ENCODE measurements at regions not wholly inside any gene's neighbourhood (a gene's known extent, or its start where the extent isn't known, plus 50 kb on each side); places are given as distances from the start of the nearest gene placed in this dataset.

DNA sequence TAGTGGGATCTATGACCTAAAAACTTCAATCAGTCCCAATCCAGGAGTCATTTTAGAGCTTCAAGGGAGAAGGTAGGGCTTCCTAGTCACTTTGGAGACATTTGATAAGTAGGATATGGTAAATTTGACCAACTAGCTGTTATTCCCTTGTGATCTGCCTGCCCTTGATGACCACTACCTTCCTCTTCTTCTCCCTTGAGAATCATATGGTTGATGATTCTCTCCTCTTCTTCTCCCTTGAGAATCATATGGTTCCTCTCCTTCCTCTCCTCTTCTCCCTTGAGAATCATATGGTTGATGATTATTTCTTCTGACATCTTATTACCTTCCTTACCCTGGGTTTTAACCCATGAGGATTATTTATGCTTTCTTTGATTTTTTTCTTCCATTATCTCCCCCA lies 482.6 kb upstream of the TENM3 start:
- no peak for DNase-seq
- no peak for TF ChIP-seq POLR2A (IDR thresholded peaks at IDR 0.05)
- TF ChIP-seq, protein P1, sequence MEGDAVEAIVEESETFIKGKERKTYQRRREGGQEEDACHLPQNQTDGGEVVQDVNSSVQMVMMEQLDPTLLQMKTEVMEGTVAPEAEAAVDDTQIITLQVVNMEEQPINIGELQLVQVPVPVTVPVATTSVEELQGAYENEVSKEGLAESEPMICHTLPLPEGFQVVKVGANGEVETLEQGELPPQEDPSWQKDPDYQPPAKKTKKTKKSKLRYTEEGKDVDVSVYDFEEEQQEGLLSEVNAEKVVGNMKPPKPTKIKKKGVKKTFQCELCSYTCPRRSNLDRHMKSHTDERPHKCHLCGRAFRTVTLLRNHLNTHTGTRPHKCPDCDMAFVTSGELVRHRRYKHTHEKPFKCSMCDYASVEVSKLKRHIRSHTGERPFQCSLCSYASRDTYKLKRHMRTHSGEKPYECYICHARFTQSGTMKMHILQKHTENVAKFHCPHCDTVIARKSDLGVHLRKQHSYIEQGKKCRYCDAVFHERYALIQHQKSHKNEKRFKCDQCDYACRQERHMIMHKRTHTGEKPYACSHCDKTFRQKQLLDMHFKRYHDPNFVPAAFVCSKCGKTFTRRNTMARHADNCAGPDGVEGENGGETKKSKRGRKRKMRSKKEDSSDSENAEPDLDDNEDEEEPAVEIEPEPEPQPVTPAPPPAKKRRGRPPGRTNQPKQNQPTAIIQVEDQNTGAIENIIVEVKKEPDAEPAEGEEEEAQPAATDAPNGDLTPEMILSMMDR (IDR thresholded peaks at IDR 0.05), result no peak
- Histone ChIP-seq H3K27ac (no peak overlapping the region), H3K27me3 (no peaks in the 10 kb centered on the region), H3K9me3 (no peaks in the 10 kb centered on the region), H3K36me3 (no peaks in the 10 kb centered on the region), H3K4me3 (replicated peaks in 1 of 3) (no peak overlapping the region), H3K4me1 (no peaks in the 10 kb centered on the region)
- intact Hi-C loops (cut with DNase I), result no loop called here

DNA sequence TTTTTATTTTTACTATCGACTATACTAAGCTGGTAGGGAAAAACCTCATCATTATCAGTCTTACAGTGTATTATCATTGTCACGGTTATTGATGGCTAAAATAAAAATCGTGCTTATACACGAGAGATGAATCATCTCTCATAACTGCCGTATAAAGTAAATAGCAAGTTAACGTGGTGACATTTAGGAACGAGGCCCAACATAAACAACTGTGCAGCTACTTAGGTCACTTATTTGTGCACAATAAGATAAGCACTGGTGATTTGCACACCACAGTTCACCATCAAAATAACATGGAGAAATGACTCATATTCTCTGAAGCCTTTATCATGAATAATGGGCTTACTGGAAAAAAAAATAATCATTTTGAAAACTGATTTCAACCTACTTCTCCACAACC lies 482.0 kb upstream of the TENM3 start:
- no peaks in the 10 kb centered on the region for H3K36me3 ChIP-seq
- TF ChIP-seq POLR2A (IDR thresholded peaks at IDR 0.05), result no peak
- no peaks in the 10 kb centered on the region for H3K27me3 ChIP-seq
- no peak for DNase-seq
- no peak overlapping the region for H3K4me3 ChIP-seq (replicated peaks in 1 of 3)
- H3K27ac ChIP-seq, result no peak overlapping the region
- no peaks in the 10 kb centered on the region for H3K4me1 ChIP-seq
- intact Hi-C loops (cut with DNase I), result no loop called here
- 81 to 82% methylated on average over 7 of the region's 7 CpGs for WGBS, 2 donors
- H3K9me3 ChIP-seq, result no peaks in the 10 kb centered on the region

DNA sequence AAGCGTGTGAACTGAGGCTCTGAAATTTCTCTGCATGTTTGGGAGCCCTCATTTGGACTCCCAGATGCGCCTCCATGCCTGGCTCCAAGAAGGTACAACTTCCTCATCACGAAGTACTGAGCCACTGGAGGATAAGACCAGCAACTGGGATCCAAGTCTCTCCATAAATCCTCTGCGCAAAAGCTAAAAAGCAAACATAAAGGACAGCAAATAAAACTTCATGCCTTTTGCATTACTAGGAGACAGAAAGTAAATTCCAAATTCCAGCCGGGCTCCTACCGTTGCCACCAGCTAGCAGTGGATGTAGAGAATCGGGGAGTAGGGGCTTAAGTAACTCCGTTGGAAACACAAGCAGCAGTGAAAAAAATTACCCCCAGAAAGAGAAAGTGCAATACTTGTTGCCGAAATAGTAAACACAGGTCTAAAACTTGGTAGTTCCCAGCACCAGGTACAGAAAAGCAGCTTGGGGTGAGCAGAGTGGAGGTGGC lies 477.1 kb upstream of the TENM3 start:
- H3K4me3 ChIP-seq (replicated peaks in 1 of 3), result no peak overlapping the region
- no peaks in the 10 kb centered on the region for H3K9me3 ChIP-seq
- no peak for DNase-seq
- H3K4me1 ChIP-seq, result no peaks in the 10 kb centered on the region
- no peak overlapping the region for H3K27ac ChIP-seq
- intact Hi-C loops (cut with DNase I), result no loop called here
- 79 to 84% methylated on average over 9 of the region's 9 CpGs for WGBS, 2 donors
- TF ChIP-seq, protein P1 (IDR thresholded peaks at IDR 0.05), result no peak
- TF ChIP-seq POLR2A (IDR thresholded peaks at IDR 0.05), result no peak
- H3K36me3 ChIP-seq, result no peaks in the 10 kb centered on the region
- H3K27me3 ChIP-seq, result no peaks in the 10 kb centered on the region

DNA sequence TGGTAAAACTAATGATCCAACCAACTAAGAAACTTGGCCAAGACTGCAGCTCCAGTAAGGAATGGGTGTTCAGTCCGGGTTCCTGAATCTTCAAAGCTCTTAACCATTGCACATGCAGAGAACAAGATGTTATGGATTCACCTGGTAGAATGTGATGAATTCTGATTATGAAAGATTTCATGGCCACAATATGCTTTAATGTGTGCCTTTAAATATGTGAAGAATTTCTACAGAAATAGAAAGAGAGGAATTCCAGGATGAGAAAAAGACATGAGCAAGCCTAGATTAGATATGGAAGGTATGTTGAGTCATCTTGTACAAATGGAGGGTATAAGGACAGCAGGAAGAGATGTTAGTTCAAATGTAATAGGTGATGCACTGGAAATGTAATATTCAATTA lies 472.2 kb upstream of the TENM3 start:
- Histone ChIP-seq H3K27me3 (no peaks in the 10 kb centered on the region), H3K36me3 (no peaks in the 10 kb centered on the region), H3K4me3 (replicated peaks in 1 of 3) (no peak overlapping the region), H3K4me1 (no peaks in the 10 kb centered on the region), H3K9me3 (no peaks in the 10 kb centered on the region), H3K27ac (no peak overlapping the region)
- 93 to 94% methylated on average over 1 of the region's 1 CpG for WGBS, 2 donors
- intact Hi-C loops (cut with DNase I), result no loop called here
- TF ChIP-seq, protein P1 (IDR thresholded peaks at IDR 0.05), result no peak
- TF ChIP-seq POLR2A (IDR thresholded peaks at IDR 0.05), result no peak
- DNase-seq, result no peak

DNA sequence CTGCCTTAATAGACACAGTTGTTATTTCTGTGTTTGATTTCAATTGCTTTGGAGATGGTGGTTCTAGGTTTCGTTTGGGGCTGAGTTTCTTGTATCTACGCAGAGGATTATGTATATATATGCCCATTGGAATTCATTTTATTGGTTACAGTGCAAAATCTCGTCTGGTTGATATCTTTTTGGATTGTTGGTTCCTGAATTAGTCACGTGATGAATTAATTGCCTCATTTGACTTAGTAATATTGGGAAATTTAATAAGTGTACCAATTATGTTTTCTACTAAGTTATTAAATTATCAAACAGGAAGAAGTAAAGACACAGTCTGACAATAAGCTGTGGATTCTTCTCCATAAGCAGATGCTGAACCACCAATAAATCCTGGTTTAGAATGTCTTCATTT lies 467.9 kb upstream of the TENM3 start:
- no peak overlapping the region for H3K27ac ChIP-seq
- no peaks in the 10 kb centered on the region for H3K9me3 ChIP-seq
- no peak for DNase-seq
- H3K4me1 ChIP-seq, result no peaks in the 10 kb centered on the region
- TF ChIP-seq POLR2A (IDR thresholded peaks at IDR 0.05), result no peak
- TF ChIP-seq, protein P1 (IDR thresholded peaks at IDR 0.05), result no peak
- no peaks in the 10 kb centered on the region for H3K27me3 ChIP-seq
- H3K36me3 ChIP-seq, result no peaks in the 10 kb centered on the region
- H3K4me3 ChIP-seq (replicated peaks in 1 of 3), result no peak overlapping the region
- intact Hi-C loops (cut with DNase I), result no loop called here
- WGBS, 2 donors, result 85 to 88% methylated on average over 4 of the region's 4 CpGs
